NB4 (cell line): ENCODE measurements at regions not wholly inside any gene's neighbourhood (a gene's known extent, or its start where the extent isn't known, plus 50 kb on each side); places are given as distances from the start of the nearest gene placed in this dataset.

ENCODE experiments used
- DNase-seq: peaks from one replicate; pipeline ENCODE4 v3.0.0; 2010; ENCODE audit warnings: low read depth
- H3K4me3 ChIP-seq: one replicate; pipeline ENCODE4 v1.5.1; 2011; ENCODE audit warnings: mild to moderate bottlenecking, low read depth, low read length, moderate library complexity
- CTCF ChIP-seq: IDR thresholded peaks from one replicate; pipeline ENCODE4 v1.5.1; 2012; ENCODE audit warnings: low read depth, low read length
- MAX ChIP-seq: IDR thresholded peaks from 2 replicates; pipeline ENCODE4 v1.6.1; 2011; ENCODE audit warnings: low read depth, low read length
- MYC ChIP-seq: IDR thresholded peaks from 2 replicates; pipeline ENCODE4 v1.6.1; 2011; ENCODE audit warnings: low read depth, low read length
- POLR2A ChIP-seq: IDR thresholded peaks from 2 replicates; pipeline ENCODE4 v1.6.1; 2011; ENCODE audit warnings: mild to moderate bottlenecking; ENCODE audit not compliant: insufficient read length; ENCODE audit errors: extremely low read depth

GRCh38 chr1:172944931-172945330, 105.8 kb downstream of the TNFSF18 start:
- H3K4me3 ChIP-seq, result no peak overlapping the region
- TF ChIP-seq MAX (no peak), POLR2A (no peak), MYC (no peak), CTCF (no peak)
- DNase-seq, result no peak

- no peak overlapping the region for H3K4me3 ChIP-seq
- DNase-seq, result no peak
- no peak for TF ChIP-seq MYC
- TF ChIP-seq MAX, result no peak
- no peak for TF ChIP-seq CTCF
- no peak for TF ChIP-seq POLR2A
These were observed 103.8 kb downstream of the TNFSF18 start for GRCh38 chr1:172946814-172947507.

GRCh38 chr1:172948457-172948856, 102.3 kb downstream of the TNFSF18 start:
- TF ChIP-seq MYC, result no peak
- TF ChIP-seq CTCF, result no peak
- no peak for TF ChIP-seq MAX
- no peak for TF ChIP-seq POLR2A
- H3K4me3 ChIP-seq, result no peak overlapping the region
- no peak for DNase-seq

GRCh38 chr1:172949096-172949495, 101.6 kb downstream of the TNFSF18 start:
- H3K4me3 ChIP-seq, result no peak overlapping the region
- no peak for TF ChIP-seq MYC
- TF ChIP-seq POLR2A, result no peak
- TF ChIP-seq MAX, result no peak
- no peak for TF ChIP-seq CTCF
- DNase-seq, result no peak

- no peak for DNase-seq
- no peak for TF ChIP-seq POLR2A
- no peak for TF ChIP-seq CTCF
- no peak for TF ChIP-seq MAX
- TF ChIP-seq MYC, result no peak
- H3K4me3 ChIP-seq, result no peak overlapping the region
These were observed 100.2 kb downstream of the TNFSF18 start for GRCh38 chr1:172950528-172950927.
